Panc1 (cell line): ENCODE measurements at regions not wholly inside any gene's neighbourhood (a gene's known extent, or its start where the extent isn't known, plus 50 kb on each side); places are given as distances from the start of the nearest gene placed in this dataset.

Experiments used
- ATAC-seq: fragments of 200-7000 bp; cut with Tn5 transposase; 2 replicates; pipeline ENCODE4 v1.9.1; 2020; ENCODE audit warnings: mild to moderate bottlenecking, moderate library complexity
- BruUV-seq: library from RNA; stranded (reverse); fragments of 400-500 nt; replicated peaks from 2 replicates; lab custom pipeline; 2021; lab: Mats Ljungman, UMichigan
- CTCF ChIA-PET: fragments of 300-600 bp; sonication (Branson Sonifier 250); formaldehyde crosslinking; loops from one replicate; lab custom pipeline; 2022; ENCODE audit warnings: antibody characterized with exemption; lab: Charles Lee
- POLR2A ChIA-PET: fragments of 300-600 bp; sonication (Branson Sonifier 250); formaldehyde crosslinking; loops from one replicate; lab custom pipeline; 2022; ENCODE audit warnings: antibody characterized with exemption; lab: Charles Lee
- DNase-seq: peaks from one replicate; pipeline ENCODE4 v3.0.0-alpha.2; 2010; ENCODE audit warnings: low read depth, low spot score
- H3K27ac ChIP-seq: 2 replicates; pipeline ENCODE4 v1.5.1; 2011; ENCODE audit warnings: mild to moderate bottlenecking, low read length, inconsistent platforms
- H3K27me3 ChIP-seq: fragments of 200-500 bp; sonication (Bioruptor generic); 2 replicates; pipeline ENCODE4 v1.6.0; 2014; ENCODE audit warnings: low read length, inconsistent platforms; ENCODE audit not compliant: control insufficient read depth, insufficient read depth
- H3K36me3 ChIP-seq: fragments of 200-500 bp; sonication (Bioruptor generic); 2 replicates; pipeline ENCODE4 v1.5.1; 2014; ENCODE audit warnings: inconsistent platforms, mild to moderate bottlenecking, low read length, moderate library complexity; ENCODE audit not compliant: control insufficient read depth, insufficient read depth
- H3K4me1 ChIP-seq: 2 replicates; pipeline ENCODE4 v1.5.1; 2011; ENCODE audit warnings: inconsistent platforms, mild to moderate bottlenecking, low read length, moderate library complexity; ENCODE audit not compliant: control insufficient read depth, insufficient read depth
- H3K4me3 ChIP-seq, 2 experiments: 2 replicates each; pipeline ENCODE4 v1.5.1; 2011 to 2012; ENCODE audit warnings: low read depth in 2 of 2, low read length in 2 of 2, mild to moderate bottlenecking in 2 of 2, inconsistent platforms in 1 of 2, moderate library complexity in 1 of 2
- H3K9me3 ChIP-seq: fragments of 200-500 bp; sonication (Bioruptor generic); 2 replicates; pipeline ENCODE4 v1.5.1; 2014; ENCODE audit warnings: low read depth, mild to moderate bottlenecking, inconsistent platforms, low read length, moderate library complexity; ENCODE audit not compliant: control insufficient read depth, insufficient read depth
- POLR2AphosphoS5 ChIP-seq: IDR thresholded peaks from 2 replicates; pipeline ENCODE4 v1.6.1; 2012; ENCODE audit warnings: mild to moderate bottlenecking, low read depth, low read length, moderate library complexity
- SIN3A ChIP-seq: IDR thresholded peaks from 2 replicates; pipeline ENCODE4 v1.6.1; 2012; ENCODE audit warnings: low read depth, mild to moderate bottlenecking, low read length, moderate library complexity, borderline replicate concordance; ENCODE audit not compliant: insufficient read depth
- TCF7L2 ChIP-seq: IDR thresholded peaks from 2 replicates; pipeline ENCODE4 v1.6.1; 2011; ENCODE audit warnings: mild to moderate bottlenecking, low read depth, low read length, inconsistent platforms
- in situ Hi-C: cut with HindIII; loops from 2 replicates; pipeline ENCODE4 v1.10.0; 2016; ENCODE audit warnings: low sequenced_read_pairs, low pct_unique_long_range_greater_than_20kb
- intact Hi-C: fragments of 100-400 bp; cut with micrococcal nuclease; formaldehyde crosslinking; loops from one replicate; pipeline ENCODE4 v1.10.0; 2022; ENCODE audit not compliant: unreplicated experiment
- TF ChIP-seq, protein P1 (sequence below): fragments of 450-650 bp; IDR thresholded peaks from 2 replicates; pipeline ENCODE4 v1.5.1; 2017; ENCODE audit warnings: mild to moderate bottlenecking
- TF ChIP-seq, protein P2 (sequence below), 2 experiments: IDR thresholded peaks; 2 replicates each; pipeline ENCODE4 v1.6.1; 2011 to 2012; ENCODE audit warnings: low read depth in 2 of 2, control low read depth in 1 of 2, low read length in 1 of 2, mild to moderate bottlenecking in 1 of 2, moderate library complexity in 1 of 2; ENCODE audit not compliant: insufficient read depth in 1 of 2

DNA sequence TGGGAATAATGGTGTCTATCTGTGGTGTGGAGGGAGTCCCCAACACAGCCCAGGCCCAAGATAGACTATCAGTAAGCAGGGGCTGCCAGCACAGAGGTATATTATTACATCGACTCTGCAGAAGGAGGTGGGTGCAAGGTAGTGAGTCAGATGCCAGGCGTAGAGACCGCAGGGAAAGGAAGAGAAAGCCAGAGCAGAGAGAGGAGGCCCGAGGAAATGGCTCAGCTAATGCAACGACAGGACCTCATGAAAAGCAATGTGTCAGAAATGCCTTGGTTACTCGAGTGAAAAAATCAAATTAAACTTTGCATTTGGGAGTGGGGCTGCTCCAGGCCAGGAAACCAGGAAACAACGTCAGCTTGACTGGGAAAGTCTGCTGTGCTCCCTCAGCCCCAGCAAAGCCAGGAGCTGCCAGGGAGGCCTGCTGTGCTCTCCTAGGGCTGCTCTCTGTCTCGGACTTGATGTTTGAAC is 173.2 kb downstream of the SUDS3 start:
- Histone ChIP-seq H3K4me1 (no peaks in the 10 kb centered on the region), H3K36me3 (no peaks in the 10 kb centered on the region), H3K4me3 (no peak overlapping the region), H3K27ac (no peak overlapping the region), H3K27me3 (no peaks in the 10 kb centered on the region), H3K9me3 (0 out of 2 replicates have a peak, but pooled peaks cover 3% of the 10 kb centered on the region)
- no peak for TF ChIP-seq POLR2AphosphoS5
- TF ChIP-seq, protein P1, sequence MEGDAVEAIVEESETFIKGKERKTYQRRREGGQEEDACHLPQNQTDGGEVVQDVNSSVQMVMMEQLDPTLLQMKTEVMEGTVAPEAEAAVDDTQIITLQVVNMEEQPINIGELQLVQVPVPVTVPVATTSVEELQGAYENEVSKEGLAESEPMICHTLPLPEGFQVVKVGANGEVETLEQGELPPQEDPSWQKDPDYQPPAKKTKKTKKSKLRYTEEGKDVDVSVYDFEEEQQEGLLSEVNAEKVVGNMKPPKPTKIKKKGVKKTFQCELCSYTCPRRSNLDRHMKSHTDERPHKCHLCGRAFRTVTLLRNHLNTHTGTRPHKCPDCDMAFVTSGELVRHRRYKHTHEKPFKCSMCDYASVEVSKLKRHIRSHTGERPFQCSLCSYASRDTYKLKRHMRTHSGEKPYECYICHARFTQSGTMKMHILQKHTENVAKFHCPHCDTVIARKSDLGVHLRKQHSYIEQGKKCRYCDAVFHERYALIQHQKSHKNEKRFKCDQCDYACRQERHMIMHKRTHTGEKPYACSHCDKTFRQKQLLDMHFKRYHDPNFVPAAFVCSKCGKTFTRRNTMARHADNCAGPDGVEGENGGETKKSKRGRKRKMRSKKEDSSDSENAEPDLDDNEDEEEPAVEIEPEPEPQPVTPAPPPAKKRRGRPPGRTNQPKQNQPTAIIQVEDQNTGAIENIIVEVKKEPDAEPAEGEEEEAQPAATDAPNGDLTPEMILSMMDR: no peak
- TF ChIP-seq TCF7L2: no peak
- TF ChIP-seq SIN3A: no peak
- TF ChIP-seq, protein P2, sequence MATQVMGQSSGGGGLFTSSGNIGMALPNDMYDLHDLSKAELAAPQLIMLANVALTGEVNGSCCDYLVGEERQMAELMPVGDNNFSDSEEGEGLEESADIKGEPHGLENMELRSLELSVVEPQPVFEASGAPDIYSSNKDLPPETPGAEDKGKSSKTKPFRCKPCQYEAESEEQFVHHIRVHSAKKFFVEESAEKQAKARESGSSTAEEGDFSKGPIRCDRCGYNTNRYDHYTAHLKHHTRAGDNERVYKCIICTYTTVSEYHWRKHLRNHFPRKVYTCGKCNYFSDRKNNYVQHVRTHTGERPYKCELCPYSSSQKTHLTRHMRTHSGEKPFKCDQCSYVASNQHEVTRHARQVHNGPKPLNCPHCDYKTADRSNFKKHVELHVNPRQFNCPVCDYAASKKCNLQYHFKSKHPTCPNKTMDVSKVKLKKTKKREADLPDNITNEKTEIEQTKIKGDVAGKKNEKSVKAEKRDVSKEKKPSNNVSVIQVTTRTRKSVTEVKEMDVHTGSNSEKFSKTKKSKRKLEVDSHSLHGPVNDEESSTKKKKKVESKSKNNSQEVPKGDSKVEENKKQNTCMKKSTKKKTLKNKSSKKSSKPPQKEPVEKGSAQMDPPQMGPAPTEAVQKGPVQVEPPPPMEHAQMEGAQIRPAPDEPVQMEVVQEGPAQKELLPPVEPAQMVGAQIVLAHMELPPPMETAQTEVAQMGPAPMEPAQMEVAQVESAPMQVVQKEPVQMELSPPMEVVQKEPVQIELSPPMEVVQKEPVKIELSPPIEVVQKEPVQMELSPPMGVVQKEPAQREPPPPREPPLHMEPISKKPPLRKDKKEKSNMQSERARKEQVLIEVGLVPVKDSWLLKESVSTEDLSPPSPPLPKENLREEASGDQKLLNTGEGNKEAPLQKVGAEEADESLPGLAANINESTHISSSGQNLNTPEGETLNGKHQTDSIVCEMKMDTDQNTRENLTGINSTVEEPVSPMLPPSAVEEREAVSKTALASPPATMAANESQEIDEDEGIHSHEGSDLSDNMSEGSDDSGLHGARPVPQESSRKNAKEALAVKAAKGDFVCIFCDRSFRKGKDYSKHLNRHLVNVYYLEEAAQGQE (IDR thresholded peaks at IDR 0.05; ENCODE audit: insufficient read depth in 1 of 2, low read depth in 2 of 2, low read length in 1 of 2): no peak
- ATAC-seq (no peak), DNase-seq (no peak)
- CTCF ChIA-PET: no interaction called here
- POLR2A ChIA-PET: no interaction called here
- BruUV-seq: no TSS peak
- in situ Hi-C loops (no loop called here), intact Hi-C loops (no loop called here)

DNA sequence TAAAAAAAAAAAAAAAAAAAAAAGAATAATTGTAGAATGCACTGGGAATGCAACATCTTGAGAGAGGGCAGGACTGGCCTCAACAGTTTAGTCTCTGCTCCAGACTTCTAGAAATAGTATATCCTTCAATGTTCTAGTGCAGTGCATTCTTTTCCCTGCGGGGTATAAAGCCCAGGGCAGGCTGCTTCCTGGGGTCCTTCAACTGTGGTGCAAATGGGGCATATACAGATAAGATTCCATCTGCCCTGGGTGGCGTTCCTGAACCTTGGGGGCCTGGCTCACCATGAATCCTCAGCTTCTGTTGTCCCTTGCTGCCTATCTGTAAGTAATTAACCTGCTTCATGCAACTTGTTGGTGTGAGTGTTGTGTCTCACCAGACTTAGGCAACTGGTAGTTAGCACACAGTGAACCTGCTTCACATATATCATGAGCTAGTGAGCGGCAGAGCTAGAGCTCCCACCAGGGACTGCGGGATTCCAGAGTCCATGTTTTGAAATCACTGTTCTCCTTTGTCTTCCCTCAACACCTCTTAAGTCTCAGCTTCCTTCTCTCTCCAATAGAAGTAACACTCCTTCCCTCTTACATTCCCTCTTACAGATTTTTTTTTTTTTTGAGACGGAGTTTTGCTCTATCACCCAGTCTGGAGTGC is 177.6 kb downstream of the SUDS3 start:
- CTCF ChIA-PET: no interaction called here
- intact Hi-C loops (no loop called here), in situ Hi-C loops (no loop called here)
- DNase-seq (no peak), ATAC-seq (no peak)
- H3K9me3 ChIP-seq: 0 out of 2 replicates have a peak, but pooled peaks cover 3% of the 10 kb centered on the region
- H3K4me3 ChIP-seq: no peak overlapping the region
- TF ChIP-seq SIN3A: no peak
- TF ChIP-seq TCF7L2: no peak
- TF ChIP-seq, protein P1: no peak
- no peak for TF ChIP-seq POLR2AphosphoS5
- TF ChIP-seq, protein P2 (IDR thresholded peaks at IDR 0.05; ENCODE audit: insufficient read depth in 1 of 2, low read depth in 2 of 2, low read length in 1 of 2): no peak
- H3K36me3 ChIP-seq: no peaks in the 10 kb centered on the region
- no TSS peak for BruUV-seq
- H3K27ac ChIP-seq: no peak overlapping the region
- 0 out of 2 replicates have a peak, but pooled peaks cover 2% of the 10 kb centered on the region for H3K27me3 ChIP-seq
- POLR2A ChIA-PET: no interaction called here
- no peaks in the 10 kb centered on the region for H3K4me1 ChIP-seq
